ENCODE measurements at regions not wholly inside any gene's neighbourhood (a gene's known extent, or its start where the extent isn't known, plus 50 kb on each side); places are given as distances from the start of the nearest gene placed in this dataset.
A peak's percentile ranks its signal among the peaks of the same experiment; 100 is the strongest.
"Not testable (repeated sequence)": the region's sequence is repeated elsewhere in the genome, so short reads cannot be mapped to it uniquely, and the experiment has no call there.

GRCh38 chr1:143718021-143718420 lies 253.8 kb downstream of the FAM72C start:
- no peaks in the 10 kb centered on the region for H3K9me3 ChIP-seq
- no peaks in the 10 kb centered on the region for H3K27me3 ChIP-seq (ENCODE audit: low read depth)
- no peaks in the 10 kb centered on the region for H3K36me3 ChIP-seq (replicated peaks)
- in situ Hi-C loops (cut with MboI; ENCODE audit: low sequenced_read_pairs), result no loop called here
- H3K4me3 ChIP-seq, result no peak overlapping the region
- H3K4me1 ChIP-seq, result no peaks in the 10 kb centered on the region
- DNase-seq (ENCODE audit: low spot score in 2 of 2), result no peak

- in situ Hi-C loops (cut with MboI; ENCODE audit: low sequenced_read_pairs), result no loop called here
- Histone ChIP-seq H3K4me1 (no peaks in the 10 kb centered on the region), H3K9me3 (no peaks in the 10 kb centered on the region), H3K27me3 (ENCODE audit: low read depth) (no peaks in the 10 kb centered on the region), H3K4me3 (no peak overlapping the region), H3K36me3 (replicated peaks) (no peaks in the 10 kb centered on the region)
- no peak for DNase-seq (ENCODE audit: low spot score in 2 of 2)
Measured at GRCh38 chr1:143717434-143717833, 254.4 kb downstream of the FAM72C start.

- H3K27me3 ChIP-seq (ENCODE audit: low read depth); DNase-seq (ENCODE audit: low spot score in 2 of 2); H3K4me3 ChIP-seq; in situ Hi-C loops (cut with MboI; ENCODE audit: low sequenced_read_pairs); H3K36me3 ChIP-seq (replicated peaks); H3K4me1 ChIP-seq; H3K9me3 ChIP-seq: not testable (repeated sequence)
Measured at GRCh38 chr1:143714913-143715312, 256.9 kb downstream of the FAM72C start.

- peak; percentile 8 to 57 for DNase-seq (ENCODE audit: low spot score in 2 of 2)
- H3K4me1 ChIP-seq; H3K27me3 ChIP-seq (ENCODE audit: low read depth); H3K4me3 ChIP-seq; H3K36me3 ChIP-seq (replicated peaks); H3K9me3 ChIP-seq; in situ Hi-C loops (cut with MboI; ENCODE audit: low sequenced_read_pairs): not testable (repeated sequence)
Measured at GRCh38 chr1:143709606-143710259, 262.1 kb downstream of the FAM72C start.

- H3K4me1 ChIP-seq; H3K9me3 ChIP-seq; H3K27me3 ChIP-seq (ENCODE audit: low read depth); H3K36me3 ChIP-seq (replicated peaks); in situ Hi-C loops (cut with MboI; ENCODE audit: low sequenced_read_pairs); DNase-seq (ENCODE audit: low spot score in 2 of 2); H3K4me3 ChIP-seq: not testable (repeated sequence)
Measured at GRCh38 chr1:143702739-143703138, 269.0 kb downstream of the FAM72C start.

- in situ Hi-C loops (cut with MboI; ENCODE audit: low sequenced_read_pairs), result no loop called here
- no peaks in the 10 kb centered on the region for H3K9me3 ChIP-seq
- no peaks in the 10 kb centered on the region for H3K36me3 ChIP-seq (replicated peaks)
- no peak for DNase-seq (ENCODE audit: low spot score in 2 of 2)
- H3K27me3 ChIP-seq (ENCODE audit: low read depth), result no peaks in the 10 kb centered on the region
- no peak overlapping the region for H3K4me3 ChIP-seq
- no peaks in the 10 kb centered on the region for H3K4me1 ChIP-seq
Measured at GRCh38 chr1:143699731-143700130, 272.1 kb downstream of the FAM72C start.

- H3K4me1 ChIP-seq, result no peaks in the 10 kb centered on the region
- in situ Hi-C loops (cut with MboI; ENCODE audit: low sequenced_read_pairs), result no loop called here
- no peak overlapping the region for H3K4me3 ChIP-seq
- DNase-seq (ENCODE audit: low spot score in 2 of 2), result no peak
- H3K36me3 ChIP-seq (replicated peaks), result no peaks in the 10 kb centered on the region
- no peaks in the 10 kb centered on the region for H3K27me3 ChIP-seq (ENCODE audit: low read depth)
- no peaks in the 10 kb centered on the region for H3K9me3 ChIP-seq
Measured at GRCh38 chr1:143699115-143699514, 272.7 kb downstream of the FAM72C start.

- in situ Hi-C loops (cut with MboI; ENCODE audit: low sequenced_read_pairs), result no loop called here
- Histone ChIP-seq H3K36me3 (replicated peaks) (no peaks in the 10 kb centered on the region), H3K9me3 (no peaks in the 10 kb centered on the region), H3K4me1 (no peaks in the 10 kb centered on the region), H3K27me3 (ENCODE audit: low read depth) (no peaks in the 10 kb centered on the region), H3K4me3 (no peak overlapping the region)
- DNase-seq (ENCODE audit: low spot score in 2 of 2), result peak; percentile 61 to 77
Measured at GRCh38 chr1:143698016-143698415, 273.8 kb downstream of the FAM72C start.

- H3K4me1 ChIP-seq, result no peaks in the 10 kb centered on the region
- no peaks in the 10 kb centered on the region for H3K27me3 ChIP-seq (ENCODE audit: low read depth)
- no peaks in the 10 kb centered on the region for H3K36me3 ChIP-seq (replicated peaks)
- no peak overlapping the region for H3K4me3 ChIP-seq
- DNase-seq (ENCODE audit: low spot score in 2 of 2), result no peak
- H3K9me3 ChIP-seq, result no peaks in the 10 kb centered on the region
- in situ Hi-C loops (cut with MboI; ENCODE audit: low sequenced_read_pairs), result no loop called here
Measured at GRCh38 chr1:143694085-143694484, 277.7 kb downstream of the FAM72C start.

- in situ Hi-C loops (cut with MboI; ENCODE audit: low sequenced_read_pairs), result no loop called here
- H3K4me3 ChIP-seq, result no peak overlapping the region
- H3K9me3 ChIP-seq, result no peaks in the 10 kb centered on the region
- no peaks in the 10 kb centered on the region for H3K27me3 ChIP-seq (ENCODE audit: low read depth)
- H3K4me1 ChIP-seq, result no peaks in the 10 kb centered on the region
- no peaks in the 10 kb centered on the region for H3K36me3 ChIP-seq (replicated peaks)
- DNase-seq (ENCODE audit: low spot score in 2 of 2), result no peak
Measured at GRCh38 chr1:143691971-143692529, 279.7 kb downstream of the FAM72C start.

- peak in 1 of 2 experiments; percentile 14 for DNase-seq (ENCODE audit: low spot score in 2 of 2)
- in situ Hi-C loops (cut with MboI; ENCODE audit: low sequenced_read_pairs), result no loop called here
- Histone ChIP-seq H3K9me3 (no peaks in the 10 kb centered on the region), H3K4me1 (no peaks in the 10 kb centered on the region), H3K27me3 (ENCODE audit: low read depth) (no peaks in the 10 kb centered on the region), H3K36me3 (replicated peaks) (no peaks in the 10 kb centered on the region), H3K4me3 (no peak overlapping the region)
Measured at GRCh38 chr1:143691400-143691891, 280.3 kb downstream of the FAM72C start.

- DNase-seq (ENCODE audit: low spot score in 2 of 2), result no peak
- in situ Hi-C loops (cut with MboI; ENCODE audit: low sequenced_read_pairs), result no loop called here
- no peaks in the 10 kb centered on the region for H3K4me1 ChIP-seq
Measured at GRCh38 chr1:143689781-143690180, 282.0 kb downstream of the FAM72C start.

GRCh38 chr1:143680304-143680703 lies 291.5 kb downstream of the FAM72C start:
- Histone ChIP-seq H3K9me3 (no peaks in the 10 kb centered on the region), H3K4me3 (no peak overlapping the region), H3K27me3 (ENCODE audit: low read depth) (peaks cover 3% of the 10 kb centered on the region; the same call in 1 of the 2 replicates), H3K36me3 (replicated peaks) (no peaks in the 10 kb centered on the region), H3K4me1 (no peaks in the 10 kb centered on the region)
- in situ Hi-C loops (cut with MboI; ENCODE audit: low sequenced_read_pairs), result no loop called here
- no peak for DNase-seq (ENCODE audit: low spot score in 2 of 2)

More at GRCh38 chr1:143689781-143690180, 282.0 kb downstream of the FAM72C start:
- Histone ChIP-seq H3K36me3 (replicated peaks) (no peaks in the 10 kb centered on the region), H3K27me3 (ENCODE audit: low read depth) (no peaks in the 10 kb centered on the region), H3K4me3 (no peak overlapping the region), H3K9me3 (no peaks in the 10 kb centered on the region)

GRCh38 chr1:143672983-143673382 lies 298.8 kb downstream of the FAM72C start:
- Histone ChIP-seq H3K4me1 (no peaks in the 10 kb centered on the region), H3K9me3 (no peaks in the 10 kb centered on the region), H3K27me3 (ENCODE audit: low read depth) (no peaks in the 10 kb centered on the region; the same call in none of the 2 replicates), H3K36me3 (replicated peaks) (no peaks in the 10 kb centered on the region), H3K4me3 (no peak overlapping the region)
- no peak for DNase-seq (ENCODE audit: low spot score in 2 of 2)
- in situ Hi-C loops (cut with MboI; ENCODE audit: low sequenced_read_pairs), result no loop called here
